Ovary (tissue), 3 donors: ENCODE measurements at regions not wholly inside any gene's neighbourhood (a gene's known extent, or its start where the extent isn't known, plus 50 kb on each side); places are given as distances from the start of the nearest gene placed in this dataset.

Experiments used
- EP300 ChIP-seq: sonication (generic); formaldehyde crosslinking; IDR thresholded peaks from one replicate; pipeline ENCODE4 v1.6.1; 2017; ENCODE audit warnings: antibody characterized with exemption
- POLR2A ChIP-seq: fragments of 450-650 bp; IDR thresholded peaks from one replicate; pipeline ENCODE4 v1.6.1; 2017; ENCODE audit warnings: antibody characterized with exemption, mild to moderate bottlenecking, moderate library complexity
- TF ChIP-seq, protein P1 (sequence below), 3 donors: fragments of 450-650 bp in 2 of 3; fragments of 200-600 bp in 1 of 3; IDR thresholded peaks; one replicate each; pipeline versions ENCODE4 v1.5.1 to v1.8.0; 2016 to 2022; ENCODE audit warnings: antibody characterized with exemption in 3 of 3, mild to moderate bottlenecking in 1 of 3
- donor health status: DM: no; HTN: no; CAD: no.

DNA sequence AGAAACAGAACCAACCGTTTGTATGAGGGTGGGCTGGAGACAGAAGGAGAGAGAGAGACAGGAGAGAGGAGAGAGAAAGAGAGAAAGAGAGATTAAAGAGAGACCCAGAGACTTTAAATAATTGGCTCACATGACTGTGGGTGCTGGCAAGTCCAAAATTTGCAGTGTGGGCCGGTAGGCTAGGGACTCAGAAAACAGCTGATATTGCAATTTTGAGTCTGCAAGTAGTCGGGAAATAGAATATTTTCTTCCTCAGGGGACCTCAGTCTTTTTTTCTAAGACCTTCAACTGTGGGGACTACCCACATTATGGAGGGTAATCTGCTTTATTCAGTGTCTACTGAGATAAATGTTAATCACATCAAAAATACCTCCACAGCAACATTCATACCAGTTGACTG, 1439.0 kb downstream of the CDH11 start:
- TF ChIP-seq, protein P1, sequence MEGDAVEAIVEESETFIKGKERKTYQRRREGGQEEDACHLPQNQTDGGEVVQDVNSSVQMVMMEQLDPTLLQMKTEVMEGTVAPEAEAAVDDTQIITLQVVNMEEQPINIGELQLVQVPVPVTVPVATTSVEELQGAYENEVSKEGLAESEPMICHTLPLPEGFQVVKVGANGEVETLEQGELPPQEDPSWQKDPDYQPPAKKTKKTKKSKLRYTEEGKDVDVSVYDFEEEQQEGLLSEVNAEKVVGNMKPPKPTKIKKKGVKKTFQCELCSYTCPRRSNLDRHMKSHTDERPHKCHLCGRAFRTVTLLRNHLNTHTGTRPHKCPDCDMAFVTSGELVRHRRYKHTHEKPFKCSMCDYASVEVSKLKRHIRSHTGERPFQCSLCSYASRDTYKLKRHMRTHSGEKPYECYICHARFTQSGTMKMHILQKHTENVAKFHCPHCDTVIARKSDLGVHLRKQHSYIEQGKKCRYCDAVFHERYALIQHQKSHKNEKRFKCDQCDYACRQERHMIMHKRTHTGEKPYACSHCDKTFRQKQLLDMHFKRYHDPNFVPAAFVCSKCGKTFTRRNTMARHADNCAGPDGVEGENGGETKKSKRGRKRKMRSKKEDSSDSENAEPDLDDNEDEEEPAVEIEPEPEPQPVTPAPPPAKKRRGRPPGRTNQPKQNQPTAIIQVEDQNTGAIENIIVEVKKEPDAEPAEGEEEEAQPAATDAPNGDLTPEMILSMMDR (IDR thresholded peaks at IDR 0.05): no peak
- TF ChIP-seq POLR2A (no peak), EP300 (no peak)
